GM12873 (cell line): ENCODE measurements at regions not wholly inside any gene's neighbourhood (a gene's known extent, or its start where the extent isn't known, plus 50 kb on each side); places are given as distances from the start of the nearest gene placed in this dataset.

Experiments
- CTCF ChIP-seq: IDR thresholded peaks from 2 replicates; pipeline ENCODE4 v1.5.1; 2012; ENCODE audit warnings: low read depth, mild to moderate bottlenecking, moderate library complexity, low read length, control low read depth; ENCODE audit not compliant: insufficient read depth; ENCODE audit errors: missing control alignments

GRCh38 chr13:97654236-97654635 is 220.3 kb downstream of the RAP2A start:
- TF ChIP-seq CTCF: no peak

DNA sequence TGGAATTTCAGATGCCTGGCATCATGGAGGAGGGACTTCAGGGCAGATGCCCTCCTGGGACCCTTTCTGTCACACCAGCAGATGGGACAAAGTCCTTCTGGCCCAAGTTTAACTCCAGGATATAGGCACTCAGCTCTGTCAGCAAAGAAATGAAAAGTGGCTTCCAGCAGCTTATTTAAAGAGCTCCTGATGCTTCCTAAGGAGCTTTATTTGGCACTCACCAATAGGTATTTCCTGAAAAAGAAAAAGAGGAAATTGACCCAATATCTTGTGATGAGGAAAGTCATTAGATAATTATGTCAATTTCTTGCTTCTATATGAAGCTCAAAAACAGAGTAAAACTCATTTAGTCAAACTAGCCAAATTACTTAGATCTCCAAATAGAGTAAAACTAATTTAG is 224.6 kb downstream of the RAP2A start:
- TF ChIP-seq CTCF: no peak

- TF ChIP-seq CTCF: peak; percentile 44
Measured at GRCh38 chr13:97659602-97660001, 225.6 kb downstream of the RAP2A start.

GRCh38 chr13:97660594-97661260 is 226.8 kb downstream of the RAP2A start:
- no peak for TF ChIP-seq CTCF

DNA sequence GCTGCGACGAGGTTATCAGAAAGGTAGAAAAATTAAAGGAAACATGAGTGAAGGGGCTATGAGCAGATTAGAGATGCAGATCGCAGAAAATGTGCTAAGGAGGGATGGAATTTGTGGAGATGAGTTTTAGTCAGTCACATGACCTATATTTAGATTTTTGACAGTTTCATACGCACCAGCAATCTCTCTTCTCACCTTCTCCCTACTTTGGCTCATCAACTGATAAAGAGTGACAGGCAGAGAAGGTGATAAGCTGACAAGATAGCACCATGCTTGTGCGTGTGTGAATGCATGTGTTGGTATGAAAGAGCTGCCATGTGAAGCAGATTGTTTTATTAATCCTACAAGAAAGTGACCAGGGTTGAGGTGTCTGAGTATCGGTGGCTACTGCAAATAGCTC is 252.6 kb downstream of the RAP2A start:
- no peak for TF ChIP-seq CTCF

DNA sequence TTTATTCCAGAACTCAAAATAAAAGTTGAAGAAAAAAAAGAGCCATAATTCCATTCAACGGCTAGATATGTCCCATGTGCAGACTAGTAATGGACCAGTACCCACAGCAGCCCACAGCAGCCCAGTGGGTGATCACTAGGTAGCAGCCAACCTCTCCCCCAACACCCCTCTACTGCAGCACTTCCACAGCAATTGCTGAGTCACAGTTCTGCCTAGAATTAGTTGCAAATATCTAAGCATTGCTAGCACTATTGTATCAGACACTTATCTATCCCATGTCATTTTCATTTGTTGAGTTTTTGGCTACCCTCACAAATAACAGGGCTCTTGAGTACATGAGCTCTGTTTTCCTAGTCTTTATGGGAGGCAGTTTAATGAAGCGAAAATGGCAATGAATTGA is 258.7 kb downstream of the RAP2A start:
- no peak for TF ChIP-seq CTCF

GRCh38 chr13:97695684-97696083 is 257.8 kb upstream of the IPO5 start:
- no peak for TF ChIP-seq CTCF
